ENCODE measurements at regions not wholly inside any gene's neighbourhood (a gene's known extent, or its start where the extent isn't known, plus 50 kb on each side); places are given as distances from the start of the nearest gene placed in this dataset.

DNA sequence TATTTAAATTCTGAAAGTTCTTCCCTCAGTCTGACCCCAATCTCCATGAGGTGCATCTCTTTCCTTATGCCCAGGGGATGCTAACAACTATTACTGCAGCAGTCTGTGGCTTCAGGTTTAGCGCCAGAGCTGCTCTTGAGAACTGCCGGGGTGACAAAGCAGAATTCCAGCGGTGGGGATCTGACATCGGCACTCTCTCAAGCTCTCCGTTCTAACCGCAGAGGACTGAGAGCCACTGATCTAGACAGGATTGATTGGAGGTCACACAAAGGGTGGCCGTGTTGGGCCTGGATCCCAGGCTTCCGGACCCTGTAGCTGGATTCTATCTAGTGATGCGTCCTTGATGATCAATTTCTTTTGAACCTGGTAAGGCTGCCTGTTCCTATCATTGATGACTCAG, 155.6 kb upstream of the TMEM132C start:
- TF ChIP-seq, protein P1, sequence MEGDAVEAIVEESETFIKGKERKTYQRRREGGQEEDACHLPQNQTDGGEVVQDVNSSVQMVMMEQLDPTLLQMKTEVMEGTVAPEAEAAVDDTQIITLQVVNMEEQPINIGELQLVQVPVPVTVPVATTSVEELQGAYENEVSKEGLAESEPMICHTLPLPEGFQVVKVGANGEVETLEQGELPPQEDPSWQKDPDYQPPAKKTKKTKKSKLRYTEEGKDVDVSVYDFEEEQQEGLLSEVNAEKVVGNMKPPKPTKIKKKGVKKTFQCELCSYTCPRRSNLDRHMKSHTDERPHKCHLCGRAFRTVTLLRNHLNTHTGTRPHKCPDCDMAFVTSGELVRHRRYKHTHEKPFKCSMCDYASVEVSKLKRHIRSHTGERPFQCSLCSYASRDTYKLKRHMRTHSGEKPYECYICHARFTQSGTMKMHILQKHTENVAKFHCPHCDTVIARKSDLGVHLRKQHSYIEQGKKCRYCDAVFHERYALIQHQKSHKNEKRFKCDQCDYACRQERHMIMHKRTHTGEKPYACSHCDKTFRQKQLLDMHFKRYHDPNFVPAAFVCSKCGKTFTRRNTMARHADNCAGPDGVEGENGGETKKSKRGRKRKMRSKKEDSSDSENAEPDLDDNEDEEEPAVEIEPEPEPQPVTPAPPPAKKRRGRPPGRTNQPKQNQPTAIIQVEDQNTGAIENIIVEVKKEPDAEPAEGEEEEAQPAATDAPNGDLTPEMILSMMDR (IDR thresholded peaks at IDR 0.05; ENCODE audit: low read depth, low read length): no peak
- TF ChIP-seq, protein P2, sequence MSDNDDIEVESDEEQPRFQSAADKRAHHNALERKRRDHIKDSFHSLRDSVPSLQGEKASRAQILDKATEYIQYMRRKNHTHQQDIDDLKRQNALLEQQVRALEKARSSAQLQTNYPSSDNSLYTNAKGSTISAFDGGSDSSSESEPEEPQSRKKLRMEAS (IDR thresholded peaks at IDR 0.05; ENCODE audit: low read depth, low read length): no peak
